Nucleus accumbens (tissue), 56 donors: ENCODE measurements at regions not wholly inside any gene's neighbourhood (a gene's known extent, or its start where the extent isn't known, plus 50 kb on each side); places are given as distances from the start of the nearest gene placed in this dataset.

Experiments used
- DNase-seq, 56 donors: peaks; one replicate each; lab custom pipeline; 2025; lab: John Stamatoyannopoulos, UW

- no peak for DNase-seq
Observed at GRCh38 chr3:804211-804610, 288.6 kb upstream of the CNTN6 start.

DNA sequence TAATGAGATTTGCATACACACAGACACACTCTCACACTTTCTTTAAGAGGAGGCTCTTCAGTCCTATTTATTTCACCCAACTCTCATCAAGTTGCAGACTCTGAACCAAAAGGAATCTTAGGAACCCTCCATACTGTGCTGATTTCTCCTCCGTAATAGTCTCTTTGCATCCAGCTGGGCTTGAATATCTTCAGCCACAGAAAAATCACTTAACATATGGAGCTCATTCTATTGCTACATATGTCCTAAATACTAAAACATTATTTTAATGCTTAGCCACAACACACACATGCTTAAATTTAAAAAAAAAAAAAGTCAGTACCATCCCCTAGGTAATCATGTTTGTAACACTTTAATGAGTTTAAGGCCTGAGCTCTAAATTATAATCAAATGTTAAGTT, 287.5 kb upstream of the CNTN6 start:
- DNase-seq = no peak

- no peak for DNase-seq
Observed at GRCh38 chr3:806006-806405, 286.8 kb upstream of the CNTN6 start.

GRCh38 chr3:816605-817004, 276.2 kb upstream of the CNTN6 start:
- no peak for DNase-seq

DNA sequence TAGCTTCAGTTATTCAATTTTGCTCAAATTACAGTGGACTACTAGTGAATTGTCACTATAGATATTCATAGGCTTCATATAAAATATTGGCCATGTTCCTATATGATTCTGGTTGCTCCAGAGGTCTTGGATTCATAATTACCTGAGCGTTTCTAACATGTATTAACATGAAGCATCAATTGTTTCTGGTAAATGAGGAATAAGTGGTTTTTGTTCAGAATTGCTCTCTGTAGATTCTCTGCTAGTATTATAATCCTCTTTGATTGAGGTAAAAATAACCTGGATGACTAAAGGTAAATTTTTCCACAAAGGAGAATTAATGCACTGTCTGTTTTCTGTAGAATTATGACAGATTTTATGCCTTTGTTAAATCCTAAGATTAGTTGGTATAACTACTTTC, 258.1 kb upstream of the CNTN6 start:
- no peak for DNase-seq

DNA sequence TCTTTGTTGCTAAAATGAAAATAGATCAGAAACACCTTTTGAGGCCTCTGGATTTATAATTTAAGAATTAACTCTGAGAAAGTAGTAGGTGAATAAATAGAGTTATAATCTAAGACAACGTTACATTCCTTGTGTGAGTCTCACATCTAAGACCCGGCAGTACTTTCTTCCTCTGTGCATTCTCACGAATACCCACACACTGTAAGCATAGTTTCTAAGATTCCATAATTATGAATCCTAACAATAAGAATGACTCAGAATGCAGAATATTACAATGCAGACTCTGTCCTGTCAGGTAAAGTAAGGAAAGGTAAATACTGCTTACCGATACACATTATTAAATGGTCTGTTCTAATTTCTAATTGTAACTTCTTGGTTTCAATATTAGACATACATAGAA, 257.7 kb upstream of the CNTN6 start:
- no peak for DNase-seq

- no peak for DNase-seq
Observed at GRCh38 chr3:839981-840380, 252.8 kb upstream of the CNTN6 start.

GRCh38 chr3:851098-851790, 241.6 kb upstream of the CNTN6 start:
- peak in 1 of 56 donors; percentile 2 for DNase-seq

DNA sequence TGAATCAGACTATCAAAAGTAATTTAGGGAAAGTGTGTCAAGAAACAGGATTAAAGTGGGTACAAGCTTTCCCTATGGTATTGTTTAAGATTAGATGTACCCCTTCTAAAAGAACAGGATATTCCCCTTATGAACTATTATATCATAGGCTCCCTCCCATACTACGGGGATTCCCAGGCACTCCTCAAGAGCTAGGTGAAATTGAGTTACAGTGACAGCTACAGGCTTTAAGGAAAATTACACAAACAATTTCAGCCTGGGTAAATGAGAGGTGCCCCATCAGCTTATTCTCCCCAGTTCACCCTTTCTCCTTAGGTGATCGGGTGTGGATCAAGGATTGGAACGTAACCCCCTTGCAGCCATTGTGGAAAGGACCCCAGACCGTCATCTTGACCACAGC, 240.8 kb upstream of the CNTN6 start:
- DNase-seq = no peak

- no peak for DNase-seq
Observed at GRCh38 chr3:853489-853888, 239.3 kb upstream of the CNTN6 start.

GRCh38 chr3:859135-859534, 233.7 kb upstream of the CNTN6 start:
- no peak for DNase-seq

- DNase-seq = no peak
Observed at GRCh38 chr3:861721-862120, 231.1 kb upstream of the CNTN6 start.

DNA sequence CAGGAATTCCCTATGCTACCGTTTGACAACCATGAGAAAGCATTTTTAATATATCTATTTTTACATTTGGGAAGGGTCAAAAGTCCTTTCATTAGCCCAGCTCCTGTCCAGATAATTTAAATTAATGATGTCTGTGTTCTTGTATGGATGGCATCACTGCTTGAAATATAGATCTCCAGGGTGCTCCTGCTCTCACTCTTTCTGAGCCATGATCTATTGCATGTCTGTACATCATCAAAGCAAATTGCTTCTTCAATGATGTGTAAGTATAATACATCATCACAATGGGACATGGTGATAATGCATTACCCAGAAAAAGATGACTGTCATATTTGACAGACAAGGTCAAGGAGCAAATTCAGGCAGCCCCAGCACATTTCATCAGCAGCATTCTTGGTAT, 223.6 kb upstream of the CNTN6 start:
- DNase-seq = no peak

- DNase-seq = no peak
Observed at GRCh38 chr3:869734-870133, 223.1 kb upstream of the CNTN6 start.

- no peak for DNase-seq
Observed at GRCh38 chr3:871651-872050, 221.2 kb upstream of the CNTN6 start.

DNA sequence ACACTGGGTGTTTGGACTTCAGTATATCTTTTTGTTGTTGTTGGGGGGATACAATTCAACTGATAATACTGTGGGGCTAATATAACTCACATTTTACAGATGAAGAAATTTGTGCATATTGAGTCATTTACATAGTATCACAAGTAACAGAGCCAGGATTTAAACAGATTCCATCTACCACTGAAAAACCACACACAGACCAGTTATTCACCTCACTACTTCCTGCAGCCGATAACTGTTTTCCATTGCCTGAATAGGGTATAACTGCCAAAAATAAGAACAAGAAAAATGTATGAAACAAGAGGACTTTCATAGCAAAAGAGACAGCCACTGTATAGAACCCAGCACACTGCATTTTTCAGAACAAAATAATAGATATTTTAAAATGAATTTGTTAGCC, 215.8 kb upstream of the CNTN6 start:
- DNase-seq = no peak

DNA sequence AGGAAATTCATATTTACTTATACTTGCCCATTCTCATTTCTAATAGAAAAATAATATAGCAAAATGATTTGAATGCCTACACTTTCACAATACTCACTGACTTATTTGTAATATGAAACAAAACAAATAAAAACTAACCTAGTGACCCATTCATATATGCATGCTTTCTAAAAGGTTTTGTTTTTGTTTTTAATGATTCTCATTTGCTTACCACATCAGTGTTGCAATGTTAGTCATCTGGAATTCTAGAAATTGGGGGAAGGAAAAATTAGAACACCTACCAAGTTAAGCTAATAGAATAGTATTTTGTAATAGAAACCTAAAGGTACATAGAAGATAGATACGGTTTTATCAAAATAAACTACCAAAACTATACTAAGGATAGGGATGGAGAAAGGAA, 214.1 kb upstream of the CNTN6 start:
- no peak for DNase-seq

DNA sequence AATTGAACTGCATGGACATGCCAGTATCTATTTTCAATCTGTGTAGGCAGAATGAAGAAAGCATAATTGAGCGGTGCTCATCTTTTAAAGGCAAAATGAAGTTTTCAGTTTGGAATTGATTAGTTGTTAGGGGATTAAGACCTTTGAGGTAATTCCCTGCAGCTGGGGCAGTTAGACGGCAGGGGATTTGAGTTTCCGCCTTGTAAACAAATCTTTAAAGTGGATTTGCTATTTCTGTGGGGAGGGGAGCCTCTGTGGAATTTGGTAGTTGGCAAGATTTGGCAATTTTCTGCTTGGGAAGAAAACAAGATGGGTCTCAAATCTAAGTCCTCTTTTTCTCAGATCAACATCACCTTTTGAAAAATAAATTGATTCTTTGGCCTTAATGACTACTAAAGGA, 212.5 kb upstream of the CNTN6 start:
- DNase-seq = no peak

GRCh38 chr3:882533-882932, 210.3 kb upstream of the CNTN6 start:
- DNase-seq = no peak

DNA sequence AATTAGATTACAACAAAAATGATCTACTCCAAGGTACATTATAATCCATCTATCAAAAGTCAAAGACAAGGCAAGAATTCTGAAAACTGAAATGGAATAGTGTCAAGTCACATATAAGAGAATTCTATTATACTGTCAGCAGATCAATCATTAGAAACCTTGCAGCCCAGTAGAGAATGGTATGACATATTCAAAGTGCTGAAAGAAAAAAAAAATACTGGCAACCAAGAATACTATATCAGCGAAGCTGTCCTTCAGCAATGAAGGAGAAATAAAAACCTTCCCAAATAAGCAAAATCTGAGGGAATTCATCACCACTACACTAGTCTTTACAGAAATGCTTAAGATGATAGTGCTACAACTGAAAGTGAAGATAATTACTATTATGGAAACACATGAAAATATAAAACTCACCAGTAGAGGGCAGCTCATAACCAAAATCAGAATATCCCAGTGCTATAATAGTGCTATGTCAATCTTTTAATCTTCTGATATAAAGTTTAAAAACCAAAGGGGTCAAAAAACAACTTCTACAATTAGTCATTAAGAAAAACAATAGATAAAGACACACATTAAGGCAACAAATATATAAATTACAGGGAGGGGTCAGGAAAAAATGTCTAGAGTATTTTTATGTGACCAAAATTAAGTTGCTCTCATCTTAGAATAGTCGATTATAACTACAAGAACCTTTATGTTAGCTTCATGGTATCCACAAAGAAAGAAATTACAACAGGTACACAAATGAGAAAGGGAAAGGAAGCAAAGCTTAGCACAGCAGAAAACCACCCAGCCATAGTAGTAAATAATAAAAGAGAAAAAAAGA, 190.7 kb upstream of the CNTN6 start:
- DNase-seq = no peak

GRCh38 chr3:905217-905616, 187.6 kb upstream of the CNTN6 start:
- no peak for DNase-seq

GRCh38 chr3:906739-907138, 186.1 kb upstream of the CNTN6 start:
- no peak for DNase-seq
